ENCODE measurements at regions not wholly inside any gene's neighbourhood (a gene's known extent, or its start where the extent isn't known, plus 50 kb on each side); places are given as distances from the start of the nearest gene placed in this dataset.
"Not testable (repeated sequence)": the region's sequence is repeated elsewhere in the genome, so short reads cannot be mapped to it uniquely, and the experiment has no call there.

DNA sequence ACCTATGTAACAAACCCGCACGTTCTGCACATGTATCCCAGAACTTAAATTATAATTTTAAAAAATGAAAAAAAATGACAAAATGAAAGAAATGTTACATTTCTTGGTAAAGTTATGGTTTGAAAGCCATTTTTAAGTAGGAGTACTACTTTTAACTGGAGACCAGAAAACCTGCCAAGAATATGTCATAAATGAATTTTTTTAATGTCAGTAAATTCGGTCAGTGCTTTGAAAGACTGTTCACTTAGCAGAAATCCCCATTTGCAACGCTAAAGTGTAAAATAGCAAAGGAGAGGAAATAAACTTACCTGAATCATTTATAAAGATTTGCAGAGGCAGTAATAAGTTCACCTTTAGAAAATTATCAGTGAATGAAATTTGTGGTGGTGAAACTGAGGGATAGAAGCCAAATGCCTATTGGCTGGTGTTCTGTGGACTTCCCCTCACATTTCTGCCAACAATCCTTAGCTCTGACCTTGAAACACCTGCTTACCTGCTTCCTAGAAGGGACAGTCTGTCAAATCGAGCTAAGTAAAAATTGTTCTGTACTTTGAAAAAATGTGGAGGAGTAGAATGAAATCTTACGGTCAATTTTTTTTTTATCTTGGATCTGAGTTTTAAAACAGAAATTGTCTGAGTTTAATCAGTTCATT is 714.2 kb downstream of the SLC6A15 start:
- no peak for DNase-seq

DNA sequence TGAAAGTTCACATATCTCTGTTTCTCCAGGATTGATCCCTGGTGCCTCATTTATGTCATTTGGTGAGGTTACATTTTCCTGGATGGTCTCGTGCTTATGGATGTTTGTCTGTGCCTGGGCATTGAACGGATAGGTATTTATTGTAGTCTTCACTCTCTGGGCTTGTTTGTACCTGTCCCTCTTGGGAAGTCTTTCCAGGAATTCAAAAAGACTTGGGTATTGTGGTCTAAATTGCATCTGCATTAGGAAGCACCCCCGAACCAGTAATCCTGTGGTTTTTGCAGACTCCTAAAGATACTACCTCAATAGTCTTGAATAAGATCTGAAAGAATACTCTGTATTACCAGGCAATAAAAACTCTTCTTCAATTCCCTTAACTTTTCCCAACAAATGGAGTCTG is 720.8 kb downstream of the SLC6A15 start:
- no peak for DNase-seq

- no peak for DNase-seq
Observed at GRCh38 chr12:84186433-84186832, 726.2 kb downstream of the SLC6A15 start.

DNA sequence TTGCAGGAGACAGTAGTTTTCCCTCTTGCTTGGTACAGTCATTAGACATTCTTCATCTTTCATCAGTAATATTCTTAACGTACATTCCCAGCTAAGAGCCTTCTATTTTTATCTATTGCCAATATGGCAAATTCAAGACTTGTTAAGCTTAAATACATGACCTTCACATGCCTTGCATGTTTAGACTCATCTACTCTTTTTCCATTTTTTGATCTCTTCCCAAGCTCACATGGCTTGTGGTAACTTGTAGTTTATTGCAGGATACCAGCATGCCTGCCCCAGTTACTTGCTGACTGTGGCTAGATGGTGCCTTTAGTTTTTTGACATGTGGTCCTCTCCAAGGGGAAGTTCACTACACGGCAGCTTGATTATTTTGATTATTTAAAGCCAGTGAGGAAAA is 729.0 kb downstream of the SLC6A15 start:
- no peak for DNase-seq

GRCh38 chr12:84174115-84174514 is 738.5 kb downstream of the SLC6A15 start:
- no peak for DNase-seq

DNA sequence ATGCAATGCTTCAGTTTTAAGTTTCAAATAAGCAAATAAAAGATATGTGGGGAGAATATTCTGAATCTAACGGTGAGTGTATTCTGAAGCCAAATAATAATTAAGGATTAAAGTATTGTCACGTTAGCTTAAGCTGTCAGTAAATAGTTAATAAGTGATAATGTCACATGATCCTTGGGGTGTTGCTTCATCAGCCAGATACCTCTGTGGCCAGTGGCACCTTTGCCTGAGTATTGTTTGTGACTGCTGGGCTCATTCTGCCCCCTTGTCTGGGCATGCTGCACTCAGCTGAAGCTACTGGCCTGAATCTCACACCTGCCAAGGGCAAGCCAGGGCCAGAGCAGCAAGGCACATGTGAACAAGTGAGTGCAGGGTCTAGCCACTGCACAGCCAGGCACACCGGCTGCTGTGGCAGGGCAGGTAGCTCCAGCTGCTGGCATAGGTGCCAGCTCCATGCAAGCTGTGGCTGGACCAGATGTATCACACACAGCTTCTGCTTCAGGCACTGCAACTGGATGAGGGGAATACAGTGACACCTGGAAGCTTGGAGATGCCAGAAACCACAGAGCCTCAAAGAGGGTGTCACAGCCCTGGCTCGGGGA is 739.7 kb downstream of the SLC6A15 start:
- no peak for DNase-seq

DNA sequence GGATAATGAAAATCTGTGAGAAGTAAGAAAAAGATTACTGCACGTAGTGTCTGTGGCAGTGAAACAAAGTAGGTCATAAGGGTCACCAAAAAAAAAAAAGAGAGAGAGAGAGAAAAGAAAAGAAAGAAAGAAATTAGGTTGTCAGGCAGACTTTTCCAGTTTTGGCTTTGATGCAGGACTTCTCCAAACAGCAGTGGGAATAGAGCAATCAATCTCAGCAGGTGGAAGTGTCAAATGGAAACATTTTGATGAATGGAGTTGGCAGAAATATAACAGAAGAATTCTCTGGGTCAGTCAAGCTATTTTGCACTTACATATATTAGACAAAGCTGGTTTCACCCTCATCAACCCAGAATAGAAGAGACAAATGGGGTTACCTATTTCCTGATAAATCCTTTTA is 745.8 kb downstream of the SLC6A15 start:
- DNase-seq = no peak

GRCh38 chr12:84165998-84166571 is 746.5 kb downstream of the SLC6A15 start:
- DNase-seq = no peak

- DNase-seq = peak; percentile 11
Observed at GRCh38 chr12:84161296-84161695, 751.3 kb downstream of the SLC6A15 start.

- peak; percentile 37 for DNase-seq
Observed at GRCh38 chr12:84159260-84159659, 753.3 kb downstream of the SLC6A15 start.

- DNase-seq = no peak
Observed at GRCh38 chr12:84157170-84157569, 755.4 kb downstream of the SLC6A15 start.

GRCh38 chr12:84154991-84155930 is 757.3 kb downstream of the SLC6A15 start:
- not testable (repeated sequence) for DNase-seq

- DNase-seq = not testable (repeated sequence)
Observed at GRCh38 chr12:84154439-84154990, 758.1 kb downstream of the SLC6A15 start.

GRCh38 chr12:84150201-84150600 is 762.4 kb downstream of the SLC6A15 start:
- DNase-seq = no peak

- DNase-seq = no peak
Observed at GRCh38 chr12:84148335-84148734, 764.3 kb downstream of the SLC6A15 start.

DNA sequence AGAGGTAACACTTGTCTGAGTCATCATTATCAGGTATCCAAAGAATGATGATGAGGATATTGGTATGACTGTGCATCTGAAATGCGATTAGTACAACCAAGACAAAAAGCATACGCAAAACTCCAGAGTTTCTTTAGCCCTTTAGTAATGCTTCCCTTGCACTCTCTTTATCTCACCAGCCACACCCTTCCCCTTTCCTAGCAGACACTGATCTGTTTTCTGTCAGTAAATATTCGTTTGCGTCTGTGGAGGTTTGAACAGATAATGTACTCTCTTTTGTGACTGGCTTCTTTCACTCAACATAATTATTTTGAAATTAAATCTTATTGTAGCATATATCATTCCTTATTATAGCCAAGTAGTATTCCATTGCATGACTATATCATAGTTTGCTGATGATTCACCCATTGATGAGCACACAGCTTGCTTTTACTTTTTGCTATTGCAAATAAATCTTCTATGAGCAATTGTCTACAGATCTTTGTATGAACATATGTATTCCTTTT is 775.7 kb downstream of the SLC6A15 start:
- DNase-seq = peak; percentile 66

DNA sequence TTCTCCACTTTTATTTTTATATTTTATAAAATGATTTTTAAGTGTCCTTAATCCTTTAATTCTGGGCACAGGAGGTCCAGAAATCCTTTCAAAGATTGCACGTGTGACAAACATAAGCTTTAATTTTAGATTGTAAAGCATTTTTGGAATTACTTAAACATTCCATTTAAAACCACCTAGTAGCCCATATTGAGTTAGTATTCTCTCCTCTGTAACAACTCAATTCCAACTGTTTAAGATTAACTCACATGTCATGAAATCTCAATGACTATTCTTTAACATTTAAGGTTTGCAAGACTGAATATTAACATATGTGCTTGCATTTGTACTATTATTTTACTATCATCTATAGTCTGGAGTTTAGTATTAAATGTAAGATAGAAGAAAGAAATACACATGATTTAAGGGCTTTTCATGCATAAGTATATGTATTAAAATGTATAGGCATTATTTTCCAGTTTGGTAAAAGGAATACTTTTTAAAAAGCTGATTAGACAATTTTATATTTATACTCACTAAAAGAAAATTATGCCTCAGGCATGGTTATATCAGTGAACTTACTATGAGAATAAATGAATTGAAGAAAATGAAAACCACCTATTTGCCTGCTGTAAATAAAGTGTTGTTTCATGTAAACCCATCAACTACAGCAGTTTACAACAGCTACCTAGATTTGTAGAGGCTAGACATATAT is 776.9 kb downstream of the SLC6A15 start:
- DNase-seq = peak; percentile 24

DNA sequence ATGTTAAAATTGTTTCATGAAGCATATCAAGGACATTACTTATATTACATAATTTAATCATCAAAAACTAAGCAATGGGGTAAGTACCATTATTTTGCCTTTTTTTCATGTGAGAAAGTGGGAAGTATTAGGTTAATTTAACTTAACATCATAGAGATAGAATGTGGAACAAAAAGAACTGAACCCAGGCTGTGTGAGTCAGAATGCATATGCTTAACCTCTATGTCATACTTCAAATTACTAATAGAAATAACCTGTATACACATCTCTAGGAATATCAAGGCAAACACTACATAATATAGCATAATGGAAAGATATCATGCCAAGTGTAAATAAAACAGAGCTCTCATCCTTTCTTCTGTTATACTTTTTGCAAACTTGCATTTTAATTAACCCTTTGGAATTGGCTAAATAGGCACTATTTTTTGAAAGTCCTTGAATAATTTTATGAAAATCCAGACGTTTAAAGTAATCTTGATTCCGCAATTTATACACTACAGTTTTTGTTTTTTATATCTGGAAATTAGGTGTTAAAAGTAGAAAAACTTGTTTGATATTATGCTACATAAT is 777.7 kb downstream of the SLC6A15 start:
- peak; percentile 42 for DNase-seq

- DNase-seq = peak; percentile 87
Observed at GRCh38 chr12:84131076-84131475, 781.5 kb downstream of the SLC6A15 start.

DNA sequence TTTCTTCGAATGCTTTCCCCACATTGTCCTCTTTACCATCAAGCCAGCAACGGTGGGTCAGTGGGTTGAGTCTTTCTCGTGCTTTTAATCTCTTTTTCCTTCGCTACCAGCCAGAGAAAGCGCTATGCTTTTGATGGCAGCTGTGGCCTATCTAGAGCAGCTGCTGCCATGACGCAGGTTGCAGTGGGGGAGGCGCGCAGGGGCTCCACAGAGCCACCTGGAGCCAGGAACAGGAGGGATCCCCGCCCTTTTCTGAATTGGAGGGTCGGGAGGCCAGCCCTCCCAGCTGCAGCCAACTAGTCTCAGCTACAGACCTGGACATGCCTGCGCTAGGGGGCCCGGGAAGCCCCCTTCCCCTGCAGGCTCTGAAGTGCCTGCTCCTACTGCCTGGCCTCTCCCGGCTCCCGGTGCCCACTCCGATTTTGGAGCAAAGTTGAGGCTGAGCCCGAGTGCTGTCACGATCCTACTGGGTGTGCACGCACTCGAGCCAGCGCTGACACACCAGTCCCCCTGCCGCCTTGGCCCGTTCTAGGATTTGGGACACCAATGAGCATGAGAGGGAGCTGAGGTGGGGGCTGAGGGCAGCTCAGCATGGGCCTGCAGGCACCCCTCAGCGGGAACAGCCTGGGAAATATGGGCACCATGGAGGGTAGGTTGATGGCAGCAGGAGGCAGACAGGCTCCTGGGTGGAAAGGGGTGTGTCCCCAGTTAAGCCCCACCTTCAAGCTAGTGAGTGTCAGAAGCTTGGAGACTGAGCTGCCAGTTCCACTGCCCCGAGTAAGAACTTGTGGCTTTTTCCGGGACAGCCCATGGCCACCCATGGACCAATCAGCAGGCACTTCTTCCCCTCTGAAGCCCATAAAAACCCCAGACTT is 784.2 kb downstream of the SLC6A15 start:
- DNase-seq = no peak

DNA sequence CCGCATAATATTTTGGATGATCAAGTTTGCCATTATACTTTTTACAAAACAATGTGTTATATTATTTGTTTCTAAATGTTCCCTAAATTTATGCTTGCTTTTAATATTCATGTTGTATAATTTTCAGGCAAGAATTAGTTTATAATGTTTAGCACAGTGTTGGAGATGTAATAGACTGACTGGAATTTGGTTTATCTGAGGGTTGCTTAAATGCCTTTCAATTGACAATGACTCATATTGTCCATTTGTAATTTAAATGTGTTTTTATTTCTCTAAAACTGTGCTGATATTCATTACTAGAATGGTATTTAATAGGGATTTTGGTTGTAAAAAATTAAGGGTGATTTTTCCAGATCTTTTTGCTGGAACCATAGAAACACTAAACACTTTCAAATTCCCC is 788.4 kb downstream of the SLC6A15 start:
- no peak for DNase-seq

Data from fibroblast of skin of right quadriceps (primary cell).